GM23338 (cell line): ENCODE measurements at regions not wholly inside any gene's neighbourhood (a gene's known extent, or its start where the extent isn't known, plus 50 kb on each side); places are given as distances from the start of the nearest gene placed in this dataset.

Experiments used
- ATAC-seq: fragments of 200-7000 bp; cut with Tn5 transposase; 3 replicates; pipeline ENCODE4 v1.9.1; 2020
- DNase-seq: peaks from one replicate; pipeline ENCODE4 v3.0.0-alpha.2; 2015; ENCODE audit warnings: low spot score
- H2AFZ ChIP-seq: fragments of 200-600 bp; sonication (generic); 2 replicates; pipeline ENCODE4 v1.8.0; 2016; ENCODE audit warnings: antibody characterized with exemption, mild to moderate bottlenecking, moderate library complexity
- H3F3A ChIP-seq: fragments of 200-600 bp; sonication (generic); replicated peaks from 2 replicates; pipeline ENCODE4 v1.8.0; 2017; ENCODE audit warnings: antibody characterized with exemption, mixed run types, low read depth
- H3K27ac ChIP-seq: fragments of 200-600 bp; sonication (generic); 2 replicates; pipeline ENCODE4 v1.6.1; 2016; ENCODE audit warnings: low read depth
- H3K27me3 ChIP-seq: fragments of 200-600 bp; sonication (generic); 2 replicates; pipeline ENCODE4 v1.8.0; 2016; ENCODE audit warnings: mild to moderate bottlenecking, mixed run types, moderate library complexity; ENCODE audit not compliant: insufficient read depth
- H3K36me3 ChIP-seq: fragments of 200-600 bp; sonication (generic); 2 replicates; pipeline ENCODE4 v1.8.0; 2016; ENCODE audit warnings: mild to moderate bottlenecking; ENCODE audit not compliant: insufficient read depth
- H3K4me1 ChIP-seq: fragments of 200-600 bp; sonication (generic); 2 replicates; pipeline ENCODE4 v1.8.0; 2016; ENCODE audit warnings: mild to moderate bottlenecking, moderate library complexity; ENCODE audit not compliant: insufficient read depth
- H3K4me2 ChIP-seq: fragments of 200-600 bp; sonication (generic); 2 replicates; pipeline ENCODE4 v1.7.1; 2017; ENCODE audit warnings: mixed run types
- H3K4me3 ChIP-seq: fragments of 200-600 bp; sonication (generic); 2 replicates; pipeline ENCODE4 v1.6.1; 2016; ENCODE audit warnings: mixed run types
- H3K79me2 ChIP-seq: fragments of 200-600 bp; sonication (generic); replicated peaks from 2 replicates; pipeline ENCODE4 v1.8.0; 2017; ENCODE audit warnings: mild to moderate bottlenecking; ENCODE audit not compliant: insufficient read depth
- H3K9me2 ChIP-seq: fragments of 200-600 bp; sonication (generic); 2 replicates; pipeline ENCODE4 v1.8.0; 2017; ENCODE audit not compliant: insufficient read depth
- H4K20me1 ChIP-seq: fragments of 200-600 bp; sonication (generic); replicated peaks from 2 replicates; pipeline ENCODE4 v1.8.0; 2017; ENCODE audit warnings: mild to moderate bottlenecking; ENCODE audit not compliant: insufficient read depth
- H3K27ac Mint-ChIP-seq: 2 replicates; pipeline ENCODE4 v1.8.0; 2020; ENCODE audit warnings: inconsistent platforms, mild to moderate bottlenecking, moderate library complexity, mixed read lengths
- H3K27me3 Mint-ChIP-seq: 3 replicates; pipeline ENCODE4 v1.8.0; 2022; ENCODE audit warnings: low read depth, mild to moderate bottlenecking, moderate library complexity, mixed read lengths, inconsistent platforms; ENCODE audit not compliant: insufficient read depth, poor library complexity
- H3K36me3 Mint-ChIP-seq: 3 replicates; pipeline ENCODE4 v1.8.0; 2021; ENCODE audit warnings: low read depth, mild to moderate bottlenecking, inconsistent platforms, moderate library complexity, mixed read lengths
- H3K4me1 Mint-ChIP-seq: 3 replicates; pipeline ENCODE4 v1.8.0; 2020; ENCODE audit warnings: mild to moderate bottlenecking, inconsistent platforms, mixed read lengths
- H3K4me3 Mint-ChIP-seq: 3 replicates; pipeline ENCODE4 v1.8.0; 2021; ENCODE audit warnings: moderate library complexity, mild to moderate bottlenecking, inconsistent platforms, mixed read lengths
- H3K9me3 Mint-ChIP-seq: 3 replicates; pipeline ENCODE4 v1.8.0; 2020; ENCODE audit warnings: moderate library complexity, mild to moderate bottlenecking, inconsistent platforms, mixed read lengths
- CREB1 ChIP-seq: fragments of 250-450 bp; sonication (Bioruptor Pico); IDR thresholded peaks from 2 replicates; pipeline ENCODE4 v1.5.0; 2020; ENCODE audit warnings: low read depth, mild to moderate bottlenecking, moderate library complexity
- EZH2 ChIP-seq: fragments of 200-600 bp; sonication (generic); IDR thresholded peaks from one replicate; pipeline ENCODE4 v1.8.0; 2017; ENCODE audit warnings: antibody characterized with exemption, mild to moderate bottlenecking, low read depth; ENCODE audit not compliant: unreplicated experiment
- EZH2phosphoT487 ChIP-seq: fragments of 200-600 bp; sonication (generic); IDR thresholded peaks from one replicate; pipeline ENCODE4 v1.8.1; 2018; ENCODE audit warnings: antibody characterized with exemption; ENCODE audit not compliant: unreplicated experiment
- JUNB ChIP-seq: IDR thresholded peaks from one replicate; pipeline ENCODE4 v1.6.1; 2016; ENCODE audit warnings: antibody characterized with exemption; ENCODE audit not compliant: unreplicated experiment
- NANOG ChIP-seq: IDR thresholded peaks from 2 replicates; pipeline ENCODE4 v1.6.1; 2016; ENCODE audit warnings: antibody characterized with exemption, borderline replicate concordance
- POLR2AphosphoS5 ChIP-seq: IDR thresholded peaks from 2 replicates; pipeline ENCODE4 v1.6.1; 2016; ENCODE audit warnings: antibody characterized with exemption, low read depth
- REST ChIP-seq: IDR thresholded peaks from one replicate; pipeline ENCODE4 v1.6.1; 2018; ENCODE audit warnings: antibody characterized with exemption; ENCODE audit not compliant: unreplicated experiment
- STAT1 ChIP-seq: IDR thresholded peaks from one replicate; pipeline ENCODE4 v1.6.1; 2016; ENCODE audit warnings: antibody characterized with exemption; ENCODE audit not compliant: unreplicated experiment
- ZNF114 ChIP-seq: fragments of 250-450 bp; sonication (Bioruptor Pico); IDR thresholded peaks from 2 replicates; pipeline ENCODE4 v1.5.0; 2020; ENCODE audit warnings: mild to moderate bottlenecking, moderate library complexity
- ZNF331 ChIP-seq: fragments of 250-450 bp; sonication (Bioruptor Pico); IDR thresholded peaks from 2 replicates; pipeline ENCODE4 v1.5.0; 2020; ENCODE audit warnings: low read depth, mild to moderate bottlenecking, moderate library complexity
- ZNF462 ChIP-seq: fragments of 250-450 bp; sonication (Bioruptor Pico); IDR thresholded peaks from 2 replicates; pipeline ENCODE4 v1.5.0; 2020; ENCODE audit warnings: mild to moderate bottlenecking, moderate library complexity
- TF ChIP-seq, protein P1 (sequence below): IDR thresholded peaks from 2 replicates; pipeline ENCODE4 v1.6.1; 2016; ENCODE audit warnings: antibody characterized with exemption
- TF ChIP-seq, protein P2 (sequence below), 2 experiments: fragments of 200-600 bp in 1 of 2; sonication (generic) in 1 of 2; conservative IDR thresholded peaks; 2 replicates each; pipeline versions ENCODE4 v1.5.1 to v1.6.1; 2016 to 2017; ENCODE audit warnings: antibody characterized with exemption in 2 of 2, low read depth in 2 of 2, mild to moderate bottlenecking in 2 of 2, moderate library complexity in 1 of 2

DNA sequence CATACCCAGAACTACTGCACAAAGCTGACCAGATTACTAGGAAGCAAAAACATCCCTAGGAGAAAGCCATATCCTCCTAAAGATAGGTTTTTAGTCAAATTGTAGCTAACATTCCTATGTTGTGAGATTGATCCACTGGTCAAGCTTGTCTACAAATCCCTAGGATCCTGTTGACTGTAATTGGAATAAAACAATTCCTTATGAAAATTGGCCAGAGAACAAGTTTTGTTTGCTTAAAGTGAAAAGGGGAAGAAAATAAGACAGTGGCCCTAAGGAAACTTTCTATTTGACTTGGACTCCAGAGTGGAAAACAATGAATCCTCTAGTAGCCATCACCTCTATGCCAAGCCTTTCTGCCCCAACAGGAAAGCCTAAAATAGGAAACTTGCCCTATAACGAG is 645.2 kb upstream of the USP24 start:
- Histone ChIP-seq H3K36me3 (no peaks in the 10 kb centered on the region), H2AFZ (no peak overlapping the region), H3K4me1 (no peaks in the 10 kb centered on the region), H3K9me2 (no peaks in the 10 kb centered on the region), H3F3A (no peaks in the 10 kb centered on the region), H3K79me2 (no peaks in the 10 kb centered on the region), H3K4me3 (no peak overlapping the region), H3K4me2 (no peak overlapping the region), H3K27ac (no peak overlapping the region), H4K20me1 (no peaks in the 10 kb centered on the region), H3K27me3 (no peaks in the 10 kb centered on the region)
- DNase-seq, result no peak
- no peak overlapping the region for H3K27ac Mint-ChIP-seq
- no peaks in the 10 kb centered on the region for H3K9me3 Mint-ChIP-seq
- H3K27me3 Mint-ChIP-seq, result peaks cover 6% of the 10 kb centered on the region
- TF ChIP-seq ZNF462 (CRISPR knock-in tag) (no peak), REST (no peak), JUNB (no peak), CREB1 (CRISPR knock-in tag) (no peak), STAT1 (no peak), POLR2AphosphoS5 (no peak), EZH2 (no peak), ZNF114 (CRISPR knock-in tag) (no peak), ZNF331 (CRISPR knock-in tag) (no peak), EZH2phosphoT487 (no peak), NANOG (no peak)
- TF ChIP-seq, protein P1, sequence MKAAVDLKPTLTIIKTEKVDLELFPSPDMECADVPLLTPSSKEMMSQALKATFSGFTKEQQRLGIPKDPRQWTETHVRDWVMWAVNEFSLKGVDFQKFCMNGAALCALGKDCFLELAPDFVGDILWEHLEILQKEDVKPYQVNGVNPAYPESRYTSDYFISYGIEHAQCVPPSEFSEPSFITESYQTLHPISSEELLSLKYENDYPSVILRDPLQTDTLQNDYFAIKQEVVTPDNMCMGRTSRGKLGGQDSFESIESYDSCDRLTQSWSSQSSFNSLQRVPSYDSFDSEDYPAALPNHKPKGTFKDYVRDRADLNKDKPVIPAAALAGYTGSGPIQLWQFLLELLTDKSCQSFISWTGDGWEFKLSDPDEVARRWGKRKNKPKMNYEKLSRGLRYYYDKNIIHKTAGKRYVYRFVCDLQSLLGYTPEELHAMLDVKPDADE, result no peak
- TF ChIP-seq, protein P2, sequence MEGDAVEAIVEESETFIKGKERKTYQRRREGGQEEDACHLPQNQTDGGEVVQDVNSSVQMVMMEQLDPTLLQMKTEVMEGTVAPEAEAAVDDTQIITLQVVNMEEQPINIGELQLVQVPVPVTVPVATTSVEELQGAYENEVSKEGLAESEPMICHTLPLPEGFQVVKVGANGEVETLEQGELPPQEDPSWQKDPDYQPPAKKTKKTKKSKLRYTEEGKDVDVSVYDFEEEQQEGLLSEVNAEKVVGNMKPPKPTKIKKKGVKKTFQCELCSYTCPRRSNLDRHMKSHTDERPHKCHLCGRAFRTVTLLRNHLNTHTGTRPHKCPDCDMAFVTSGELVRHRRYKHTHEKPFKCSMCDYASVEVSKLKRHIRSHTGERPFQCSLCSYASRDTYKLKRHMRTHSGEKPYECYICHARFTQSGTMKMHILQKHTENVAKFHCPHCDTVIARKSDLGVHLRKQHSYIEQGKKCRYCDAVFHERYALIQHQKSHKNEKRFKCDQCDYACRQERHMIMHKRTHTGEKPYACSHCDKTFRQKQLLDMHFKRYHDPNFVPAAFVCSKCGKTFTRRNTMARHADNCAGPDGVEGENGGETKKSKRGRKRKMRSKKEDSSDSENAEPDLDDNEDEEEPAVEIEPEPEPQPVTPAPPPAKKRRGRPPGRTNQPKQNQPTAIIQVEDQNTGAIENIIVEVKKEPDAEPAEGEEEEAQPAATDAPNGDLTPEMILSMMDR (conservative IDR thresholded peaks at IDR 0.05; ENCODE audit: low read depth in 2 of 2), result no peak
- H3K4me1 Mint-ChIP-seq, result peaks cover 3% of the 10 kb centered on the region; the same call in 2 of the 3 replicates
- ATAC-seq, result no peak
- H3K36me3 Mint-ChIP-seq, result no peaks in the 10 kb centered on the region
- no peak overlapping the region for H3K4me3 Mint-ChIP-seq
